Heart right ventricle (tissue), 16 donors: ENCODE measurements at regions not wholly inside any gene's neighbourhood (a gene's known extent, or its start where the extent isn't known, plus 50 kb on each side); places are given as distances from the start of the nearest gene placed in this dataset.

Source experiments
- ATAC-seq, 8 donors: fragments of 200-7000 bp; cut with Tn5 transposase; one replicate each; pipeline ENCODE4 v1.9.1; 2020; ENCODE audit warnings: mild to moderate bottlenecking in 8 of 8, moderate library complexity in 8 of 8, moderate number of reproducible peaks in 1 of 8
- DNase-seq, 2 donors: peaks; one replicate each; pipeline ENCODE4 v3.0.0-alpha.2; 2020
- H3K27ac ChIP-seq, 10 donors: fragments of 200-600 bp; sonication (generic) in 2 of 10; one replicate each; pipeline versions ENCODE4 v1.5.0 to v1.8.0; 2020 to 2022; ENCODE audit warnings: mild to moderate bottlenecking in 3 of 10
- H3K27me3 ChIP-seq, 7 donors: fragments of 200-600 bp; one replicate each; pipeline ENCODE4 v1.8.0; 2021 to 2022; ENCODE audit warnings: mild to moderate bottlenecking in 2 of 7
- H3K36me3 ChIP-seq, 9 donors: fragments of 200-600 bp; sonication (generic) in 1 of 9; one replicate each; pipeline versions ENCODE4 v1.5.0 to v1.8.0; 2020 to 2022; ENCODE audit warnings: mild to moderate bottlenecking in 2 of 9
- H3K4me1 ChIP-seq, 9 donors: fragments of 200-600 bp; sonication (generic) in 1 of 9; one replicate each; pipeline versions ENCODE4 v1.5.0 to v1.8.0; 2020 to 2022; ENCODE audit warnings: mild to moderate bottlenecking in 4 of 9
- H3K4me3 ChIP-seq, 10 donors: fragments of 200-600 bp; sonication (generic) in 2 of 10; one replicate each; pipeline versions ENCODE4 v1.5.0 to v1.8.0; 2020 to 2022; ENCODE audit warnings: mild to moderate bottlenecking in 7 of 10, moderate library complexity in 2 of 10
- H3K9me3 ChIP-seq, 11 donors: fragments of 200-600 bp in 10 of 11; sonication (generic) in 2 of 11; one replicate each; pipeline versions ENCODE4 v1.5.0 to v1.8.0; 2013 to 2022; ENCODE audit warnings: mild to moderate bottlenecking in 2 of 11, control low read depth in 1 of 11, moderate library complexity in 1 of 11
- CTCF ChIP-seq, 9 donors: fragments of 200-600 bp; sonication (generic) in 2 of 9; IDR thresholded peaks; one replicate each; pipeline versions ENCODE4 v1.5.0 to v1.8.0; 2021 to 2022; ENCODE audit warnings: antibody characterized with exemption in 9 of 9, mild to moderate bottlenecking in 5 of 9, moderate library complexity in 1 of 9
- WGBS, 2 donors: extraction: QIAGEN DNeasy Blood & Tissue Kit; methylation state at CpG; one replicate each; pipeline ENCODE4 v1.1.7; 2013; ENCODE audit warnings: inconsistent platforms in 1 of 2; 5-methylcytosine and 5-hydroxymethylcytosine counted together
- intact Hi-C, 10 donors: fragments of 100-400 bp; cut with DNase I; formaldehyde crosslinking; loops; one replicate each; pipeline versions ENCODE4 v1.11.1 to v1.14.2; 2022
- donor health status: Arrhythmogenic right ventricular cardiomyopathy.
- donor health status: ischemic (EF 13 %, LVEDD 7.1; RV severe dilation, severe dysfunction).
- donor health status: healthy with polysubstance abuse.
- donor health status: DM: no; HTN: yes; CAD: no.
- donor health status: DM: no; HTN: no; CAD: no.
- donor health status: ischemic (EF 25% LVEDD 6.9; RV normal size, moderate dysfunction).
- donor health status: ischemic (EF 25% LVEDD 5.7; RV mildly dilated, moderate dysfunction).
- donor health status: healthy.
- donor health status: DM: yes; HTN: yes; CAD: no.
- donor health status: Ischemic cardiomyopathy.
- donor health status: ischemic (EF 35%, LVEDD 5.7; RV mildly dilated, moderate dysfunction).
- donor health status: nonischemic (EF 11% LVEDD 7.7; RV severe dilation, severe dysfunction).
- donor health status: DM: yes; HTN: yes; CAD: no.
- donor health status: PGD.
- donor health status: ischemic (EF 29% LVEDD 5.4; RV normal size, mild dysfunction).
- donor health status: nonischemic (EF 23%, LVEDD 6.1; RV moderate dilation, normal function).

- DNase-seq (no peak), ATAC-seq (no peak)
- 71 to 79% methylated on average over 4 of the region's 4 CpGs for WGBS, 2 donors
- Histone ChIP-seq H3K4me3 (no peak overlapping the region), H3K9me3 (no peaks in the 10 kb centered on the region), H3K27ac (no peak overlapping the region), H3K27me3 (peaks cover 0 to 15% (median 4%) of the 10 kb centered on the region in 7 donors), H3K36me3 (no peaks in the 10 kb centered on the region), H3K4me1 (no peaks in the 10 kb centered on the region)
- TF ChIP-seq CTCF (IDR thresholded peaks at IDR 0.05) = no peak
- intact Hi-C loops = loop anchor here in 5 of 10 donors (5.0 to 10.0 kb wide), 3 partner anchors 112 to 910 kb away; partner anchors contain the start of gene FUT8 (in 2 of the 5)
These were observed 411.6 kb upstream of the CCDC196 start for GRCh38 chr14:66074537-66074936.

GRCh38 chr14:66076176-66076575 lies 410.0 kb upstream of the CCDC196 start:
- Histone ChIP-seq H3K27me3 (peaks cover 0 to 5% (median 3%) of the 10 kb centered on the region in 7 donors), H3K4me3 (no peak overlapping the region), H3K27ac (no peak overlapping the region), H3K4me1 (no peaks in the 10 kb centered on the region), H3K36me3 (no peaks in the 10 kb centered on the region), H3K9me3 (no peaks in the 10 kb centered on the region)
- intact Hi-C loops = loop anchor here in 4 of 10 donors (5.0 to 10.0 kb wide), 3 partner anchors 661 to 914 kb away; partner anchors contain the start of gene FUT8 (in 2 of the 4)
- ATAC-seq (no peak), DNase-seq (no peak)
- no peak for TF ChIP-seq CTCF (IDR thresholded peaks at IDR 0.05)
- 73 to 75% methylated on average over 3 of the region's 3 CpGs for WGBS, 2 donors

- H3K36me3 ChIP-seq = no peaks in the 10 kb centered on the region
- DNase-seq (no peak), ATAC-seq (no peak)
- H3K4me3 ChIP-seq = no peak overlapping the region
- intact Hi-C loops = loop anchor here in 4 of 10 donors (5.0 to 10.0 kb wide), 3 partner anchors 663 to 916 kb away; partner anchors contain the start of gene FUT8 (in 2 of the 4)
- H3K4me1 ChIP-seq = peaks cover 0 to 11% (median 0%) of the 10 kb centered on the region in 9 donors
- WGBS, 2 donors = 59 to 69% methylated on average over 5 of the region's 5 CpGs
- no peak overlapping the region for H3K27ac ChIP-seq
- no peak for TF ChIP-seq CTCF (IDR thresholded peaks at IDR 0.05)
- peaks cover 0 to 6% (median 0%) of the 10 kb centered on the region in 7 donors for H3K27me3 ChIP-seq
- H3K9me3 ChIP-seq = no peaks in the 10 kb centered on the region
These were observed 408.2 kb upstream of the CCDC196 start for GRCh38 chr14:66078006-66078405.

GRCh38 chr14:66081594-66082376 lies 404.4 kb upstream of the CCDC196 start:
- Histone ChIP-seq H3K27me3 (peaks cover 0 to 6% (median 0%) of the 10 kb centered on the region in 7 donors), H3K4me3 (no peak overlapping the region), H3K9me3 (no peaks in the 10 kb centered on the region), H3K4me1 (peaks cover 0 to 11% (median 0%) of the 10 kb centered on the region in 9 donors), H3K27ac (no peak overlapping the region), H3K36me3 (no peaks in the 10 kb centered on the region)
- DNase-seq = no peak
- WGBS, 2 donors = 43 to 51% methylated on average over 6 of the region's 6 CpGs
- no peak for TF ChIP-seq CTCF (IDR thresholded peaks at IDR 0.05)
- peak in 3 of 8 donors; percentile 26 to 45 (median 33) for ATAC-seq
- intact Hi-C loops = no loop called here
